ENCODE measurements at regions not wholly inside any gene's neighbourhood (a gene's known extent, or its start where the extent isn't known, plus 50 kb on each side); places are given as distances from the start of the nearest gene placed in this dataset.
"Not testable (repeated sequence)": the region's sequence is repeated elsewhere in the genome, so short reads cannot be mapped to it uniquely, and the experiment has no call there.

- Histone ChIP-seq H3K4me1 (ENCODE audit: control insufficient read depth in 2 of 2, insufficient read depth in 2 of 2, low read length in 2 of 2) (no peaks in the 10 kb centered on the region), H4K20me1 (ENCODE audit: control insufficient read depth, insufficient read depth, low read length, poor library complexity, severe bottlenecking) (no peaks in the 10 kb centered on the region), H3K79me2 (ENCODE audit: control insufficient read depth, insufficient read depth, low read length) (no peaks in the 10 kb centered on the region), H3K4me3 (ENCODE audit: control extremely low read depth in 1 of 5, extremely low read depth in 1 of 5, insufficient read depth in 1 of 5, low read depth in 2 of 5, low read length in 4 of 5) (no peak overlapping the region), H3K27ac (ENCODE audit: low read length in 2 of 2) (no peak overlapping the region), H3K4me2 (replicated peaks; ENCODE audit: low read depth, low read length, poor library complexity, severe bottlenecking) (no peak overlapping the region), H3K36me3 (replicated peaks in 1 of 2; ENCODE audit: control extremely low read depth in 1 of 2, control insufficient read depth in 1 of 2, extremely low read depth in 1 of 2, insufficient read depth in 2 of 2, low read length in 1 of 2) (no peaks in the 10 kb centered on the region), H3K9me3 (ENCODE audit: control extremely low read depth in 1 of 3, control insufficient read depth in 2 of 3, insufficient read depth in 1 of 3, low read length in 2 of 3) (no peaks in the 10 kb centered on the region), H3K9ac (ENCODE audit: low read length) (no peak overlapping the region), H2AFZ (ENCODE audit: insufficient read depth, low read depth, low read length, poor library complexity, severe bottlenecking) (no peak overlapping the region), H3K27me3 (replicated peaks in 1 of 4; ENCODE audit: control extremely low read depth in 1 of 4, control insufficient read depth in 3 of 4, insufficient read depth in 4 of 4, low read length in 3 of 4) (no peaks in the 10 kb centered on the region)
- TF ChIP-seq CTCF (IDR thresholded peaks at IDR 0.05) (no peak), EZH2 (IDR thresholded peaks at IDR 0.05; ENCODE audit: borderline replicate concordance, insufficient read depth, low read depth, low read length, poor library complexity, severe bottlenecking) (no peak)
- Mint-ChIP-seq H3K27ac (no peak overlapping the region), H3K9me3 (ENCODE audit: insufficient read depth) (peaks cover 3% of the 10 kb centered on the region), H3K4me3 (no peak overlapping the region), H3K27me3 (no peaks in the 10 kb centered on the region), H3K4me1 (no peaks in the 10 kb centered on the region)
- WGBS (ENCODE audit: insufficient coverage), result 100% methylated on average over 1 of the region's 3 CpGs
- ATAC-seq (ENCODE audit: low read depth) (no peak), DNase-seq (no peak)
- ChIA-PET CTCF (no interaction called here), POLR2A (no interaction called here)
- intact Hi-C loops (cut with micrococcal nuclease), result no loop called here
These were observed 125.6 kb upstream of the HS3ST4 start for GRCh38 chr16:25566183-25566582.

DNA sequence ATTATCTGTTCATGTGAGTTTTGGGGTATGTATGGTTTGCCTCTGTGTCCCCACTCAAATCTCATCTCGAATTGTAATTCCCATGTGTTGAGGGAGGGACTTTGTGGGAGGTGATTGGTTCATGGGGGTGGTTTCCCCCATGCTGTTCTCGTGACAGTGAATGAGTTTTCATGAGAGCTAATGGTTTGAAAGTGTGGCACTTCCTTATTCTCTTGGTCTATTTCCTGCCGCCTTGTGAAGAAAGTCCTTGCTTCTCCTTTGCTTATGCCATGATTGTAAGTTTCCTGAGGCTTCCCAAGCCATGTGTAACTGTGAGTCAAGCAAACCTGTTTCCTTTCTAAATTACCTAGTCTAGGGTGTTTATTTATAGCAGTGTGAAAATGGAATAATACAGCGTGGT lies 128.1 kb upstream of the HS3ST4 start:
- WGBS (ENCODE audit: insufficient coverage), result 52% methylated on average over 2 of the region's 4 CpGs
- CTCF ChIA-PET, result no interaction called here

DNA sequence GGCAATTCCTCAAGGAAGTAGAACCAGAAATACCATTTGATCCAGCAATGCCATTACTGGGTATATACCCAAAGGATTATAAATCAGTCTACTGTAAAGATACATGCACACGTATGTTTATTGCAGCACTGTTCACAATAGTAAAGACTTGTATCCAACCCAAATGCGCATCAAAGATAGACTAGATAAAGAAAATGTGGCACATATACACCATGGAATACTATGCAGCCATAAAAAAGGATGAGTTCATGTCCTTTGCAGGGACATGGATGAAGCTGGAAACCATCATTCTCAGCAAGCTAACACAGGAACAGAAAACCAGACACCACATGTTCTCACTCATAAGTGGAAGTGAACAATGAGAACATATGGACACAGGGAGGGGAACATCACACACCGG lies 130.0 kb upstream of the HS3ST4 start:
- intact Hi-C loops (cut with micrococcal nuclease), result not testable (repeated sequence)

More for the DNA sequence above, 128.1 kb upstream of the HS3ST4 start:
- H3K4me1 Mint-ChIP-seq, result no peaks in the 10 kb centered on the region
- H3K79me2 ChIP-seq (ENCODE audit: control insufficient read depth, insufficient read depth, low read length), result no peaks in the 10 kb centered on the region
- H3K27ac ChIP-seq (ENCODE audit: low read length in 2 of 2), result no peak overlapping the region
- no peaks in the 10 kb centered on the region for H3K36me3 ChIP-seq (replicated peaks in 1 of 2; ENCODE audit: control extremely low read depth in 1 of 2, control insufficient read depth in 1 of 2, extremely low read depth in 1 of 2, insufficient read depth in 2 of 2, low read length in 1 of 2)
- H3K4me2 ChIP-seq (replicated peaks; ENCODE audit: low read depth, low read length, poor library complexity, severe bottlenecking), result no peak overlapping the region
- H2AFZ ChIP-seq (ENCODE audit: insufficient read depth, low read depth, low read length, poor library complexity, severe bottlenecking), result no peak overlapping the region
- peaks cover 3% of the 10 kb centered on the region for H3K9me3 Mint-ChIP-seq (ENCODE audit: insufficient read depth)
- no peak for ATAC-seq (ENCODE audit: low read depth)
- H3K27me3 Mint-ChIP-seq, result no peaks in the 10 kb centered on the region
- H3K27ac Mint-ChIP-seq, result no peak overlapping the region
- H3K9ac ChIP-seq (ENCODE audit: low read length), result no peak overlapping the region
- H3K27me3 ChIP-seq (replicated peaks in 1 of 4; ENCODE audit: control extremely low read depth in 1 of 4, control insufficient read depth in 3 of 4, insufficient read depth in 4 of 4, low read length in 3 of 4), result no peaks in the 10 kb centered on the region
- intact Hi-C loops (cut with micrococcal nuclease), result no loop called here
- TF ChIP-seq CTCF (IDR thresholded peaks at IDR 0.05), result no peak
- TF ChIP-seq EZH2 (IDR thresholded peaks at IDR 0.05; ENCODE audit: borderline replicate concordance, insufficient read depth, low read depth, low read length, poor library complexity, severe bottlenecking), result no peak
- POLR2A ChIA-PET, result no interaction called here
- H4K20me1 ChIP-seq (ENCODE audit: control insufficient read depth, insufficient read depth, low read length, poor library complexity, severe bottlenecking), result no peaks in the 10 kb centered on the region
- H3K4me1 ChIP-seq (ENCODE audit: control insufficient read depth in 2 of 2, insufficient read depth in 2 of 2, low read length in 2 of 2), result no peaks in the 10 kb centered on the region
- no peak overlapping the region for H3K4me3 Mint-ChIP-seq
- H3K9me3 ChIP-seq (ENCODE audit: control extremely low read depth in 1 of 3, control insufficient read depth in 2 of 3, insufficient read depth in 1 of 3, low read length in 2 of 3), result no peaks in the 10 kb centered on the region
- no peak overlapping the region for H3K4me3 ChIP-seq (ENCODE audit: control extremely low read depth in 1 of 5, extremely low read depth in 1 of 5, insufficient read depth in 1 of 5, low read depth in 2 of 5, low read length in 4 of 5)
- no peak for DNase-seq

More for the DNA sequence above, 130.0 kb upstream of the HS3ST4 start:
- H3K27me3 ChIP-seq (replicated peaks in 1 of 4; ENCODE audit: control extremely low read depth in 1 of 4, control insufficient read depth in 3 of 4, insufficient read depth in 4 of 4, low read length in 3 of 4); H3K9ac ChIP-seq (ENCODE audit: low read length); H3K27ac Mint-ChIP-seq; H3K4me3 Mint-ChIP-seq; ATAC-seq (ENCODE audit: low read depth); H3K27ac ChIP-seq (ENCODE audit: low read length in 2 of 2); H3K9me3 ChIP-seq (ENCODE audit: control extremely low read depth in 1 of 3, control insufficient read depth in 2 of 3, insufficient read depth in 1 of 3, low read length in 2 of 3); H3K27me3 Mint-ChIP-seq; CTCF ChIA-PET; H3K4me1 ChIP-seq (ENCODE audit: control insufficient read depth in 2 of 2, insufficient read depth in 2 of 2, low read length in 2 of 2); H3K4me3 ChIP-seq (ENCODE audit: control extremely low read depth in 1 of 5, extremely low read depth in 1 of 5, insufficient read depth in 1 of 5, low read depth in 2 of 5, low read length in 4 of 5); H3K79me2 ChIP-seq (ENCODE audit: control insufficient read depth, insufficient read depth, low read length); H4K20me1 ChIP-seq (ENCODE audit: control insufficient read depth, insufficient read depth, low read length, poor library complexity, severe bottlenecking); DNase-seq; POLR2A ChIA-PET; H3K4me2 ChIP-seq (replicated peaks; ENCODE audit: low read depth, low read length, poor library complexity, severe bottlenecking); H3K9me3 Mint-ChIP-seq (ENCODE audit: insufficient read depth); H3K4me1 Mint-ChIP-seq; H2AFZ ChIP-seq (ENCODE audit: insufficient read depth, low read depth, low read length, poor library complexity, severe bottlenecking); H3K36me3 ChIP-seq (replicated peaks in 1 of 2; ENCODE audit: control extremely low read depth in 1 of 2, control insufficient read depth in 1 of 2, extremely low read depth in 1 of 2, insufficient read depth in 2 of 2, low read length in 1 of 2): not testable (repeated sequence)
- no CpG with 5 or more reads among the region's 3 CpGs for WGBS (ENCODE audit: insufficient coverage)
